Ishikawa (cell line): ENCODE measurements at regions not wholly inside any gene's neighbourhood (a gene's known extent, or its start where the extent isn't known, plus 50 kb on each side); places are given as distances from the start of the nearest gene placed in this dataset.

Source experiments
- CEBPB ChIP-seq: IDR thresholded peaks from 2 replicates; pipeline ENCODE4 v1.6.1; 2012
- CREB1 ChIP-seq: IDR thresholded peaks from 2 replicates; pipeline ENCODE4 v1.6.1; 2012; ENCODE audit warnings: low read depth
- EGR1 ChIP-seq: IDR thresholded peaks from 2 replicates; pipeline ENCODE4 v1.6.1; 2012
- EP300 ChIP-seq: IDR thresholded peaks from 2 replicates; pipeline ENCODE4 v1.6.1; 2012; ENCODE audit warnings: borderline replicate concordance
- FOXM1 ChIP-seq: IDR thresholded peaks from 2 replicates; pipeline ENCODE4 v1.6.1; 2012; ENCODE audit warnings: low read depth, borderline replicate concordance
- NFIC ChIP-seq: IDR thresholded peaks from 2 replicates; pipeline ENCODE4 v1.6.1; 2012
- RAD21 ChIP-seq: IDR thresholded peaks from 2 replicates; pipeline ENCODE4 v1.6.1; 2012; ENCODE audit warnings: low read depth
- TAF1 ChIP-seq: IDR thresholded peaks from 2 replicates; pipeline ENCODE4 v1.6.1; 2012; ENCODE audit warnings: low read depth, mild to moderate bottlenecking
- TCF12 ChIP-seq: IDR thresholded peaks from 2 replicates; pipeline ENCODE4 v1.6.1; 2012; ENCODE audit warnings: low read depth
- TEAD4 ChIP-seq: IDR thresholded peaks from 2 replicates; pipeline ENCODE4 v1.6.1; 2012
- USF1 ChIP-seq: IDR thresholded peaks from 2 replicates; pipeline ENCODE4 v1.6.1; 2012
- YY1 ChIP-seq: IDR thresholded peaks from 2 replicates; pipeline ENCODE4 v1.6.1; 2012; ENCODE audit warnings: low read depth
- ZBTB7A ChIP-seq: IDR thresholded peaks from 2 replicates; pipeline ENCODE4 v1.6.1; 2012; ENCODE audit warnings: low read depth
- TF ChIP-seq, protein P1 (sequence below): IDR thresholded peaks from 2 replicates; pipeline ENCODE4 v1.6.1; 2012; ENCODE audit warnings: low read depth, mild to moderate bottlenecking
- TF ChIP-seq, protein P2 (sequence below): IDR thresholded peaks from 2 replicates; pipeline ENCODE4 v1.6.1; 2012

DNA sequence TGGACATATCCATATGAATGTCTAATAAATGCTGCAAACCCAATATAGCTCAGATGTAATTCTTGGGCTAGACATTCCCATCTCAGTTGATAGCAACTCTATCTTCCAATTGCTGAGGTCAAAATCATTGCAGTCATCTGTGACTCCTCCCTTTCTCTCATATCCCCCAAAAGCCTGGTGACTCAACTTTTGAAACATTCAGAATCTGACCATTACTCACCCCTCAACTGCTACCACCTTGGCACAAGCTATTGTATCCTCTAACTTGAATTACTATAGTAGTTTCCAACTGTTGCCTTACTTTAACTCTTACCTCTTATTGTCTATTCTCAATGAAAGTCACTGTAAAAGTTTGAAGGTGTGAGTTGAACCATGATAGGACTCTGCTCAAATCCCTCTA, 600.1 kb upstream of the RGMB start:
- no peak for TF ChIP-seq NFIC
- no peak for TF ChIP-seq TAF1
- TF ChIP-seq EGR1 = no peak
- no peak for TF ChIP-seq CREB1

DNA sequence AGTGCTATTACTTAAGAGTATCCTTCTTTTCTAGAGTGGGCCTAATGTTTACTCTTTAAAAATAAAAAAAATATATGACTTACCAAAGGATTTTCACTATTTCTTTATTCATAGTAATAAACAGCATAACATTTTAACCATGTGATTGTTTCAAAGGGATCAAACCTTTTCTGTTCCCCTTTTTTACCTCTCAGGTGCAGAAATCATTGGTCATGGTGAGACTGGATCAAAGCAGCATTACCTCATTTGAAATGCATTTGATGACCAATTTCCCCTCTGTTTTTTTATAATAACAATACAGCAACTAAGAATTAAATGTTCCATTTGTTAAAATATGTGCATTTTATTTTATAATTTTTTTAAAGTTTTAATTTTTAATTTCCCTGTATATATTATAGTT, 598.0 kb upstream of the RGMB start:
- TF ChIP-seq CEBPB (no peak), TCF12 (no peak), ZBTB7A (no peak), USF1 (no peak), RAD21 (no peak), FOXM1 (no peak), CREB1 (no peak), TAF1 (no peak), YY1 (no peak), EGR1 (no peak), NFIC (no peak), TEAD4 (no peak), EP300 (no peak)
- TF ChIP-seq, protein P1, sequence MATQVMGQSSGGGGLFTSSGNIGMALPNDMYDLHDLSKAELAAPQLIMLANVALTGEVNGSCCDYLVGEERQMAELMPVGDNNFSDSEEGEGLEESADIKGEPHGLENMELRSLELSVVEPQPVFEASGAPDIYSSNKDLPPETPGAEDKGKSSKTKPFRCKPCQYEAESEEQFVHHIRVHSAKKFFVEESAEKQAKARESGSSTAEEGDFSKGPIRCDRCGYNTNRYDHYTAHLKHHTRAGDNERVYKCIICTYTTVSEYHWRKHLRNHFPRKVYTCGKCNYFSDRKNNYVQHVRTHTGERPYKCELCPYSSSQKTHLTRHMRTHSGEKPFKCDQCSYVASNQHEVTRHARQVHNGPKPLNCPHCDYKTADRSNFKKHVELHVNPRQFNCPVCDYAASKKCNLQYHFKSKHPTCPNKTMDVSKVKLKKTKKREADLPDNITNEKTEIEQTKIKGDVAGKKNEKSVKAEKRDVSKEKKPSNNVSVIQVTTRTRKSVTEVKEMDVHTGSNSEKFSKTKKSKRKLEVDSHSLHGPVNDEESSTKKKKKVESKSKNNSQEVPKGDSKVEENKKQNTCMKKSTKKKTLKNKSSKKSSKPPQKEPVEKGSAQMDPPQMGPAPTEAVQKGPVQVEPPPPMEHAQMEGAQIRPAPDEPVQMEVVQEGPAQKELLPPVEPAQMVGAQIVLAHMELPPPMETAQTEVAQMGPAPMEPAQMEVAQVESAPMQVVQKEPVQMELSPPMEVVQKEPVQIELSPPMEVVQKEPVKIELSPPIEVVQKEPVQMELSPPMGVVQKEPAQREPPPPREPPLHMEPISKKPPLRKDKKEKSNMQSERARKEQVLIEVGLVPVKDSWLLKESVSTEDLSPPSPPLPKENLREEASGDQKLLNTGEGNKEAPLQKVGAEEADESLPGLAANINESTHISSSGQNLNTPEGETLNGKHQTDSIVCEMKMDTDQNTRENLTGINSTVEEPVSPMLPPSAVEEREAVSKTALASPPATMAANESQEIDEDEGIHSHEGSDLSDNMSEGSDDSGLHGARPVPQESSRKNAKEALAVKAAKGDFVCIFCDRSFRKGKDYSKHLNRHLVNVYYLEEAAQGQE = no peak
- TF ChIP-seq, protein P2, sequence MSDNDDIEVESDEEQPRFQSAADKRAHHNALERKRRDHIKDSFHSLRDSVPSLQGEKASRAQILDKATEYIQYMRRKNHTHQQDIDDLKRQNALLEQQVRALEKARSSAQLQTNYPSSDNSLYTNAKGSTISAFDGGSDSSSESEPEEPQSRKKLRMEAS = no peak

GRCh38 chr5:98179791-98180755, 593.4 kb upstream of the RGMB start:
- TF ChIP-seq EP300 (no peak), NFIC (no peak), YY1 (no peak), USF1 (no peak), CREB1 (no peak), EGR1 (no peak), TAF1 (no peak), RAD21 (no peak), TEAD4 (no peak), FOXM1 (no peak), ZBTB7A (no peak), CEBPB (no peak), TCF12 (no peak)
- TF ChIP-seq, protein P1 = no peak
- TF ChIP-seq, protein P2 = no peak

- TF ChIP-seq USF1 (no peak), FOXM1 (no peak), TAF1 (no peak), ZBTB7A (no peak), EP300 (no peak), TEAD4 (no peak), CEBPB (no peak), RAD21 (no peak), NFIC (no peak), EGR1 (no peak), TCF12 (no peak), YY1 (no peak)
- TF ChIP-seq, protein P1 = no peak
Observed at GRCh38 chr5:98186128-98186527, 587.3 kb upstream of the RGMB start.
